GM12873 (cell line): ENCODE measurements at regions not wholly inside any gene's neighbourhood (a gene's known extent, or its start where the extent isn't known, plus 50 kb on each side); places are given as distances from the start of the nearest gene placed in this dataset.

Experiments used
- TF ChIP-seq, protein P1 (sequence below): IDR thresholded peaks from 2 replicates; pipeline ENCODE4 v1.5.1; 2012; ENCODE audit warnings: low read depth, mild to moderate bottlenecking, moderate library complexity, low read length, control low read depth; ENCODE audit not compliant: insufficient read depth; ENCODE audit errors: missing control alignments

DNA sequence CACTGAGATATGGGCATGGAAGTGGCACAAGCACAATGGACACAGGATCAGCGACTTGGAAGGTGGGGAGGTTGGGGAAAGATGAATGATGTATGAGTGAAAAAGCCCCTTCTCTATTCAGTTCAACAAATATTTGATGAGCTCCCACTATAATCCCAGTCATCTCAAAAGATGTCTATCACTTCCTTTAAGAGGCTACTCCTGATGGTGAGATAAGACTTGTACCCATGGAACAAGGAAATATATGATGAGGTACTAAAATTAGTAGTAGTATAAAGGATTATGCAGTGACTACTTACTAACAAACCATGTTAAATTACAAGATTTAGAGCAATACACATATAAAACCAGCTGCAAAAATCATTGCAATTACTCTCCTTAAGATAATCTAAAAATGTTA lies 107.8 kb upstream of the COL5A2 start:
- TF ChIP-seq, protein P1, sequence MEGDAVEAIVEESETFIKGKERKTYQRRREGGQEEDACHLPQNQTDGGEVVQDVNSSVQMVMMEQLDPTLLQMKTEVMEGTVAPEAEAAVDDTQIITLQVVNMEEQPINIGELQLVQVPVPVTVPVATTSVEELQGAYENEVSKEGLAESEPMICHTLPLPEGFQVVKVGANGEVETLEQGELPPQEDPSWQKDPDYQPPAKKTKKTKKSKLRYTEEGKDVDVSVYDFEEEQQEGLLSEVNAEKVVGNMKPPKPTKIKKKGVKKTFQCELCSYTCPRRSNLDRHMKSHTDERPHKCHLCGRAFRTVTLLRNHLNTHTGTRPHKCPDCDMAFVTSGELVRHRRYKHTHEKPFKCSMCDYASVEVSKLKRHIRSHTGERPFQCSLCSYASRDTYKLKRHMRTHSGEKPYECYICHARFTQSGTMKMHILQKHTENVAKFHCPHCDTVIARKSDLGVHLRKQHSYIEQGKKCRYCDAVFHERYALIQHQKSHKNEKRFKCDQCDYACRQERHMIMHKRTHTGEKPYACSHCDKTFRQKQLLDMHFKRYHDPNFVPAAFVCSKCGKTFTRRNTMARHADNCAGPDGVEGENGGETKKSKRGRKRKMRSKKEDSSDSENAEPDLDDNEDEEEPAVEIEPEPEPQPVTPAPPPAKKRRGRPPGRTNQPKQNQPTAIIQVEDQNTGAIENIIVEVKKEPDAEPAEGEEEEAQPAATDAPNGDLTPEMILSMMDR: no peak

DNA sequence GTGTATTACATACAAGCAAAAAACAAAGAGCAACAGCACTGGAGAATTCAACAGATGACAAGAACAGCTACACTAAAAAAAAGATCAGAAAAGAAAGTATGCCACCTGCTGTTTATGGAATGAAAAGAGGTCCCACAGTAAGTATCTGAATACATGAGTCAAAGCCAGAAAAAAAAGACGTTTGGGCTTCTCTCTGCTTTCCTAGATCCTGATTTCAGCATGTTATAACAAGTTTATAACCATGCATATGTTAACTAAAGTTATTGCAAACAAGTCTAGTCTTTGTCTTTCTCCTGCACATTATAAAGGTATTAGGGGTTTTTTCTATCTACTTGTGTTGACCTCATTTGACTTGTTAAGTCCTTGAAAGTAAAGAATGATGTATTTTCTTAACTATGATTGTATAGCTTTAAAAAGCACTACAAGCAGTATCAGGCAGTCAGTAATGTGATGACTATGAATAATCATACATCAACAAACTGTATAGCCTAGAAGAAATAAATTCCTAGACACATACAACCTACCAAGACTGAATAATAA lies 108.5 kb upstream of the COL5A2 start:
- TF ChIP-seq, protein P1: peak; percentile 38

DNA sequence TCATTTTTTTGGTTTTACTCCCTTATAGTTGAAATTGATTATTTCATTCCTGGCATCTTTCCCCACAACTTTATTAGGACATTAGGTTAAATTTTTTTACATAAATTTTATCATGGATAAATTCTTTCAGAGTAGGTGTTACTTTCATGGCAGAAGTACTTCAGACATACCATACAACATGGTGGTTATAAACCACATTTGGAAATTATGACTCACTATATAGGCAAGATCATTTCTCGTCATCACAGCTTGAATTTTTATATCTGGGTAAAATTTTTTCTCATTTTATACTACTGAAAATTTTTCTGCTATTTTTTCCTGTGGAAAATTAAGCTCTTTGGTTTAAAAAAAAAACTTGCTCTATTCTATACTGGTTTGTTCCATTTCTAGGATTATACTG lies 111.9 kb upstream of the COL5A2 start:
- TF ChIP-seq, protein P1: no peak

- TF ChIP-seq, protein P1: no peak
Measured at GRCh38 chr2:189293164-189293563, 113.6 kb upstream of the COL5A2 start.

DNA sequence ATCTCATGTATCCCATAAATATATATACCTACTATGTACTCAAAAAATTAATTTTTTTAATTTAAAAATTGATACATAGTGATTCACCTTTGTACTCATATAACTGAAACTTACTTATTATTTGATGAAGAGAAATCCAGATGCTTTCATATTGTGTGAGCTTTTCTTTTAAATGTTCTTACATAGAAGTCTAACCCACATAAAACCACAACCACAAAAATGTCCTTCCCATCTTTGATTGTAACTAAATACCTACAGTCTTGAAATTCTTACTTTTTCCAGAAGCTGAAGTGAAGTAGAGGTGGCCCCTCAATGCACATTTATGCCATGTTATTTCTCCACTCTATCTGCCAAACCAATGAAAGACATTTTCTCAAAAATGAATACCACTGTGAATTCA lies 117.9 kb upstream of the COL5A2 start:
- TF ChIP-seq, protein P1: no peak

GRCh38 chr2:189298038-189298437 lies 118.5 kb upstream of the COL5A2 start:
- TF ChIP-seq, protein P1: no peak

- TF ChIP-seq, protein P1: no peak
Measured at GRCh38 chr2:189298481-189298880, 118.9 kb upstream of the COL5A2 start.
